Prostate gland (tissue), 2 donors: ENCODE measurements at regions not wholly inside any gene's neighbourhood (a gene's known extent, or its start where the extent isn't known, plus 50 kb on each side); places are given as distances from the start of the nearest gene placed in this dataset.

Experiments
- CTCF ChIP-seq, 4 experiments: fragments of 200-600 bp in 2 of 4; fragments of 450-650 bp in 2 of 4; sonication (generic) in 2 of 4; IDR thresholded peaks; 1 replicate in 3 of 4; 2 replicates in 1 of 4; pipeline ENCODE4 v1.5.1; 2016 to 2019; ENCODE audit warnings: antibody characterized with exemption in 4 of 4, mild to moderate bottlenecking in 2 of 4, moderate library complexity in 2 of 4
- POLR2A ChIP-seq: fragments of 450-650 bp; IDR thresholded peaks from one replicate; pipeline ENCODE4 v1.6.1; 2016; ENCODE audit warnings: antibody characterized with exemption, mild to moderate bottlenecking

GRCh38 chr20:57104113-57104512, 162.3 kb downstream of the BMP7 start:
- TF ChIP-seq CTCF (IDR thresholded peaks at IDR 0.05) (no peak), POLR2A (no peak)
